Endothelial cell of umbilical vein (primary cell): ENCODE measurements at regions not wholly inside any gene's neighbourhood (a gene's known extent, or its start where the extent isn't known, plus 50 kb on each side); places are given as distances from the start of the nearest gene placed in this dataset.

Source experiments
- EZH2 ChIP-seq: IDR thresholded peaks from 2 replicates; pipeline ENCODE4 v1.6.1; 2012; ENCODE audit warnings: borderline replicate concordance, low read depth, mild to moderate bottlenecking, moderate library complexity, low read length, inconsistent platforms; ENCODE audit not compliant: severe bottlenecking
- GATA2 ChIP-seq: IDR thresholded peaks from 2 replicates; pipeline ENCODE4 v1.7.0; 2011; ENCODE audit warnings: low read depth, mild to moderate bottlenecking, moderate library complexity, mixed read lengths, low read length; ENCODE audit not compliant: insufficient read length, insufficient read depth
- POLR2A ChIP-seq: IDR thresholded peaks from 2 replicates; pipeline ENCODE4 v1.6.1; 2012; ENCODE audit warnings: low read depth, mild to moderate bottlenecking, control low read depth, low read length
- POLR2AphosphoS5 ChIP-seq: IDR thresholded peaks from 2 replicates; pipeline ENCODE4 v1.6.1; 2012; ENCODE audit warnings: low read depth, mild to moderate bottlenecking, control low read depth, low read length, moderate library complexity; ENCODE audit not compliant: insufficient read depth
- TF ChIP-seq, protein P1 (sequence below), 2 donors: IDR thresholded peaks; 1 replicate in 1 of 2; 2 replicates in 1 of 2; pipeline ENCODE4 v1.5.1; 2011; ENCODE audit warnings: low read length in 2 of 2, mild to moderate bottlenecking in 2 of 2, moderate library complexity in 2 of 2, control low read depth in 1 of 2, inconsistent platforms in 1 of 2, low read depth in 1 of 2; ENCODE audit not compliant: insufficient read depth in 1 of 2; ENCODE audit errors: extremely low read depth in 1 of 2
- TF ChIP-seq, protein P2 (sequence below): IDR thresholded peaks from 2 replicates; pipeline ENCODE4 v1.6.1; 2011; ENCODE audit not compliant: insufficient read depth, insufficient read length

- TF ChIP-seq, protein P1, sequence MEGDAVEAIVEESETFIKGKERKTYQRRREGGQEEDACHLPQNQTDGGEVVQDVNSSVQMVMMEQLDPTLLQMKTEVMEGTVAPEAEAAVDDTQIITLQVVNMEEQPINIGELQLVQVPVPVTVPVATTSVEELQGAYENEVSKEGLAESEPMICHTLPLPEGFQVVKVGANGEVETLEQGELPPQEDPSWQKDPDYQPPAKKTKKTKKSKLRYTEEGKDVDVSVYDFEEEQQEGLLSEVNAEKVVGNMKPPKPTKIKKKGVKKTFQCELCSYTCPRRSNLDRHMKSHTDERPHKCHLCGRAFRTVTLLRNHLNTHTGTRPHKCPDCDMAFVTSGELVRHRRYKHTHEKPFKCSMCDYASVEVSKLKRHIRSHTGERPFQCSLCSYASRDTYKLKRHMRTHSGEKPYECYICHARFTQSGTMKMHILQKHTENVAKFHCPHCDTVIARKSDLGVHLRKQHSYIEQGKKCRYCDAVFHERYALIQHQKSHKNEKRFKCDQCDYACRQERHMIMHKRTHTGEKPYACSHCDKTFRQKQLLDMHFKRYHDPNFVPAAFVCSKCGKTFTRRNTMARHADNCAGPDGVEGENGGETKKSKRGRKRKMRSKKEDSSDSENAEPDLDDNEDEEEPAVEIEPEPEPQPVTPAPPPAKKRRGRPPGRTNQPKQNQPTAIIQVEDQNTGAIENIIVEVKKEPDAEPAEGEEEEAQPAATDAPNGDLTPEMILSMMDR (IDR thresholded peaks at IDR 0.05; ENCODE audit: extremely low read depth in 1 of 2, insufficient read depth in 1 of 2, low read depth in 1 of 2, low read length in 2 of 2): no peak
- TF ChIP-seq, protein P2, sequence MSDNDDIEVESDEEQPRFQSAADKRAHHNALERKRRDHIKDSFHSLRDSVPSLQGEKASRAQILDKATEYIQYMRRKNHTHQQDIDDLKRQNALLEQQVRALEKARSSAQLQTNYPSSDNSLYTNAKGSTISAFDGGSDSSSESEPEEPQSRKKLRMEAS: no peak
- no peak for TF ChIP-seq GATA2
- no peak for TF ChIP-seq POLR2AphosphoS5
- TF ChIP-seq EZH2: no peak
- no peak for TF ChIP-seq POLR2A
Measured at GRCh38 chr20:11249683-11250082, 575.9 kb upstream of the JAG1 start.
